ENCODE measurements at regions not wholly inside any gene's neighbourhood (a gene's known extent, or its start where the extent isn't known, plus 50 kb on each side); places are given as distances from the start of the nearest gene placed in this dataset.

DNA sequence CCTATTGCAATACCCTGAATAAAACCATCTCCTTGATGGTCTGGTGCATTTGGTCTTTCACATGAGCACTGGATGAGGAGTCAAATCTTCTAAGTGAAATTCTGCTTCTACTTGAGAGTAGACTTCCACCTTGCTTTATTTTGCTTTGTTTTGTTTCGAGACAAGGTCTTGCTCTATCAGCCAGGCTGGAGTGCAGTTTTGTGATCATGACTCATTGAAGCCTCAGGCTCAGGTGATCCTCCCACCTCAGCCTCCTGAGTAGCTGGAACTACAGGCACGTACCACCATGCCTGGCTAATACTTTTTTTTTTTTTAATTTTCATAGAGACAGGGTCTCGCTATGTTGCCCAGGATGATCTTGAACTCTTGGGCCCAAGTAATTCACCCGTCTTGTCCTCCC is 65.8 kb upstream of the F3 start:
- Mint-ChIP-seq H3K9me3 (peaks cover 8% of the 10 kb centered on the region), H3K27me3 (ENCODE audit: insufficient read depth, low read depth) (peaks cover 12% of the 10 kb centered on the region), H3K4me1 (peaks cover 16% of the 10 kb centered on the region), H3K36me3 (no peaks in the 10 kb centered on the region), H3K4me3 (no peak overlapping the region), H3K27ac (no peak overlapping the region)
- no peak overlapping the region for H3K27ac ChIP-seq
- H3K79me2 ChIP-seq (ENCODE audit: low read depth) = no peaks in the 10 kb centered on the region
- H4K20me1 ChIP-seq (ENCODE audit: low read depth) = no peaks in the 10 kb centered on the region
- H3K4me3 ChIP-seq = no peak overlapping the region
- no peak overlapping the region for H3K4me2 ChIP-seq
- TF ChIP-seq EZH2phosphoT487 (IDR thresholded peaks at IDR 0.05) (no peak), EZH2 (IDR thresholded peaks at IDR 0.05) (no peak), CTCF (IDR thresholded peaks at IDR 0.05) (no peak)
- no peaks in the 10 kb centered on the region for H3K27me3 ChIP-seq
- H3F3A ChIP-seq (ENCODE audit: low read depth) = peaks cover 6% of the 10 kb centered on the region
- H3K9me3 ChIP-seq (ENCODE audit: low read depth) = no peaks in the 10 kb centered on the region
- no peak for DNase-seq (ENCODE audit: low spot score)
- peaks cover 4% of the 10 kb centered on the region for H3K4me1 ChIP-seq
- H3K36me3 ChIP-seq = no peaks in the 10 kb centered on the region
- no peak overlapping the region for H3K9ac ChIP-seq
- no peak overlapping the region for H2AFZ ChIP-seq (replicated peaks)

- Histone ChIP-seq H3K4me2 (no peak overlapping the region), H4K20me1 (ENCODE audit: low read depth) (no peaks in the 10 kb centered on the region), H3K27me3 (no peaks in the 10 kb centered on the region), H3K4me1 (peaks cover 4% of the 10 kb centered on the region), H3K9me3 (ENCODE audit: low read depth) (no peaks in the 10 kb centered on the region), H3K27ac (no peak overlapping the region), H3K79me2 (ENCODE audit: low read depth) (no peaks in the 10 kb centered on the region), H3F3A (ENCODE audit: low read depth) (peaks cover 6% of the 10 kb centered on the region), H3K4me3 (no peak overlapping the region), H3K36me3 (no peaks in the 10 kb centered on the region), H3K9ac (no peak overlapping the region), H2AFZ (replicated peaks) (no peak overlapping the region)
- TF ChIP-seq CTCF (IDR thresholded peaks at IDR 0.05) (no peak), EZH2phosphoT487 (IDR thresholded peaks at IDR 0.05) (no peak), EZH2 (IDR thresholded peaks at IDR 0.05) (no peak)
- Mint-ChIP-seq H3K9me3 (peaks cover 8% of the 10 kb centered on the region), H3K36me3 (no peaks in the 10 kb centered on the region), H3K27ac (no peak overlapping the region), H3K4me3 (no peak overlapping the region), H3K27me3 (ENCODE audit: insufficient read depth, low read depth) (peaks cover 12% of the 10 kb centered on the region), H3K4me1 (peaks cover 11% of the 10 kb centered on the region)
- DNase-seq (ENCODE audit: low spot score) = no peak
These were observed 64.9 kb upstream of the F3 start for GRCh38 chr1:94606471-94606870.

- Histone ChIP-seq H3K79me2 (ENCODE audit: low read depth) (no peaks in the 10 kb centered on the region), H4K20me1 (ENCODE audit: low read depth) (no peaks in the 10 kb centered on the region), H3K4me2 (no peak overlapping the region), H3K27ac (no peak overlapping the region), H3K9ac (no peak overlapping the region), H3K4me3 (no peak overlapping the region), H3K4me1 (no peaks in the 10 kb centered on the region), H3K36me3 (no peaks in the 10 kb centered on the region), H3F3A (ENCODE audit: low read depth) (peaks cover 6% of the 10 kb centered on the region), H3K27me3 (no peaks in the 10 kb centered on the region), H3K9me3 (ENCODE audit: low read depth) (no peaks in the 10 kb centered on the region), H2AFZ (replicated peaks) (no peak overlapping the region)
- TF ChIP-seq EZH2 (IDR thresholded peaks at IDR 0.05) (no peak), CTCF (IDR thresholded peaks at IDR 0.05) (no peak), EZH2phosphoT487 (IDR thresholded peaks at IDR 0.05) (no peak)
- Mint-ChIP-seq H3K27ac (no peak overlapping the region), H3K4me1 (peaks cover 5% of the 10 kb centered on the region), H3K36me3 (no peaks in the 10 kb centered on the region), H3K4me3 (no peak overlapping the region), H3K27me3 (ENCODE audit: insufficient read depth, low read depth) (peaks cover 8% of the 10 kb centered on the region), H3K9me3 (peaks cover 8% of the 10 kb centered on the region)
- no peak for DNase-seq (ENCODE audit: low spot score)
These were observed 62.1 kb upstream of the F3 start for GRCh38 chr1:94603663-94604062.
